HL-60 (cell line): ENCODE measurements at regions not wholly inside any gene's neighbourhood (a gene's known extent, or its start where the extent isn't known, plus 50 kb on each side); places are given as distances from the start of the nearest gene placed in this dataset.

ENCODE experiments used
- DNase-seq, 2 experiments: peaks; one replicate each; pipeline ENCODE4 v3.0.0-alpha.2; 2010 to 2020; ENCODE audit warnings: low read depth in 1 of 2, low spot score in 1 of 2
- H3K27ac ChIP-seq: fragments of 250-450 bp; sonication (Bioruptor Pico); replicated peaks from 2 replicates; pipeline ENCODE4 v1.5.1; 2020; ENCODE audit warnings: mild to moderate bottlenecking, moderate library complexity
- H3K27me3 ChIP-seq: fragments of 250-450 bp; sonication (Bioruptor Pico); 2 replicates; pipeline ENCODE4 v1.5.1; 2021; ENCODE audit warnings: mild to moderate bottlenecking, moderate library complexity; ENCODE audit not compliant: insufficient read depth, poor library complexity, severe bottlenecking
- H3K4me3 ChIP-seq: replicated peaks from 2 replicates; pipeline ENCODE4 v1.5.1; 2011; ENCODE audit warnings: mild to moderate bottlenecking, control low read depth, low read length; ENCODE audit not compliant: insufficient read depth
- GABPA ChIP-seq: IDR thresholded peaks from 2 replicates; pipeline ENCODE4 v1.6.1; 2012; ENCODE audit warnings: low read depth
- POLR2AphosphoS5 ChIP-seq: IDR thresholded peaks from 2 replicates; pipeline ENCODE4 v1.6.1; 2012; ENCODE audit warnings: low read depth
- SPI1 ChIP-seq: IDR thresholded peaks from 2 replicates; pipeline ENCODE4 v1.6.1; 2012; ENCODE audit warnings: low read depth, mild to moderate bottlenecking, borderline replicate concordance
- TF ChIP-seq, protein P1 (sequence below): IDR thresholded peaks from 2 replicates; pipeline ENCODE4 v1.6.1; 2012; ENCODE audit warnings: low read depth; ENCODE audit not compliant: insufficient replicate concordance
- TF ChIP-seq, protein P2 (sequence below): IDR thresholded peaks from one replicate; pipeline ENCODE4 v1.5.1; 2011; ENCODE audit warnings: low read length, control low read depth, inconsistent platforms; ENCODE audit not compliant: insufficient read depth

DNA sequence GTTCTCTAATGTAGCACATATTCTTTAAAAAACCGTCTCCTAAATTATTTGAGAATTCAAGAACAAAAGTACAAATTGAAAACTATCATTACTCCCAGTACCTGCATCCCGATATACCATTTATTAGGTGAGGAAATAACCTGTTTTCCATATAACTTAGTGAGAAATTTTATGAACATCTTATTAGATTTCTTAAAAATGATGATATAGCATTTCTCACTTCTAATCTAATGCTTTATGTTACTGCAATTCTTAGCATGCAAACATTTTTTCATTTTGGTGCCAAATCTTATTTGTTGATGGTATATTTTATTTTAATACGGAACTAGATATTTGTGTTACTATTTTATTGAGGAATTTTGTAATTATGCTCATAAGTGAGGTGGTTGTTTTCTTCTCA, 1321.3 kb upstream of the SLC10A2 start:
- TF ChIP-seq, protein P1, sequence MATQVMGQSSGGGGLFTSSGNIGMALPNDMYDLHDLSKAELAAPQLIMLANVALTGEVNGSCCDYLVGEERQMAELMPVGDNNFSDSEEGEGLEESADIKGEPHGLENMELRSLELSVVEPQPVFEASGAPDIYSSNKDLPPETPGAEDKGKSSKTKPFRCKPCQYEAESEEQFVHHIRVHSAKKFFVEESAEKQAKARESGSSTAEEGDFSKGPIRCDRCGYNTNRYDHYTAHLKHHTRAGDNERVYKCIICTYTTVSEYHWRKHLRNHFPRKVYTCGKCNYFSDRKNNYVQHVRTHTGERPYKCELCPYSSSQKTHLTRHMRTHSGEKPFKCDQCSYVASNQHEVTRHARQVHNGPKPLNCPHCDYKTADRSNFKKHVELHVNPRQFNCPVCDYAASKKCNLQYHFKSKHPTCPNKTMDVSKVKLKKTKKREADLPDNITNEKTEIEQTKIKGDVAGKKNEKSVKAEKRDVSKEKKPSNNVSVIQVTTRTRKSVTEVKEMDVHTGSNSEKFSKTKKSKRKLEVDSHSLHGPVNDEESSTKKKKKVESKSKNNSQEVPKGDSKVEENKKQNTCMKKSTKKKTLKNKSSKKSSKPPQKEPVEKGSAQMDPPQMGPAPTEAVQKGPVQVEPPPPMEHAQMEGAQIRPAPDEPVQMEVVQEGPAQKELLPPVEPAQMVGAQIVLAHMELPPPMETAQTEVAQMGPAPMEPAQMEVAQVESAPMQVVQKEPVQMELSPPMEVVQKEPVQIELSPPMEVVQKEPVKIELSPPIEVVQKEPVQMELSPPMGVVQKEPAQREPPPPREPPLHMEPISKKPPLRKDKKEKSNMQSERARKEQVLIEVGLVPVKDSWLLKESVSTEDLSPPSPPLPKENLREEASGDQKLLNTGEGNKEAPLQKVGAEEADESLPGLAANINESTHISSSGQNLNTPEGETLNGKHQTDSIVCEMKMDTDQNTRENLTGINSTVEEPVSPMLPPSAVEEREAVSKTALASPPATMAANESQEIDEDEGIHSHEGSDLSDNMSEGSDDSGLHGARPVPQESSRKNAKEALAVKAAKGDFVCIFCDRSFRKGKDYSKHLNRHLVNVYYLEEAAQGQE: no peak
- TF ChIP-seq, protein P2, sequence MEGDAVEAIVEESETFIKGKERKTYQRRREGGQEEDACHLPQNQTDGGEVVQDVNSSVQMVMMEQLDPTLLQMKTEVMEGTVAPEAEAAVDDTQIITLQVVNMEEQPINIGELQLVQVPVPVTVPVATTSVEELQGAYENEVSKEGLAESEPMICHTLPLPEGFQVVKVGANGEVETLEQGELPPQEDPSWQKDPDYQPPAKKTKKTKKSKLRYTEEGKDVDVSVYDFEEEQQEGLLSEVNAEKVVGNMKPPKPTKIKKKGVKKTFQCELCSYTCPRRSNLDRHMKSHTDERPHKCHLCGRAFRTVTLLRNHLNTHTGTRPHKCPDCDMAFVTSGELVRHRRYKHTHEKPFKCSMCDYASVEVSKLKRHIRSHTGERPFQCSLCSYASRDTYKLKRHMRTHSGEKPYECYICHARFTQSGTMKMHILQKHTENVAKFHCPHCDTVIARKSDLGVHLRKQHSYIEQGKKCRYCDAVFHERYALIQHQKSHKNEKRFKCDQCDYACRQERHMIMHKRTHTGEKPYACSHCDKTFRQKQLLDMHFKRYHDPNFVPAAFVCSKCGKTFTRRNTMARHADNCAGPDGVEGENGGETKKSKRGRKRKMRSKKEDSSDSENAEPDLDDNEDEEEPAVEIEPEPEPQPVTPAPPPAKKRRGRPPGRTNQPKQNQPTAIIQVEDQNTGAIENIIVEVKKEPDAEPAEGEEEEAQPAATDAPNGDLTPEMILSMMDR: no peak
- no peak for TF ChIP-seq POLR2AphosphoS5
- no peak for TF ChIP-seq GABPA
- no peak for TF ChIP-seq SPI1
- no peaks in the 10 kb centered on the region for H3K27me3 ChIP-seq
- DNase-seq: no peak
- no peak overlapping the region for H3K27ac ChIP-seq
- H3K4me3 ChIP-seq: no peak overlapping the region

GRCh38 chr13:104385404-104385803, 1319.2 kb upstream of the SLC10A2 start:
- Histone ChIP-seq H3K4me3 (no peak overlapping the region), H3K27me3 (no peaks in the 10 kb centered on the region), H3K27ac (no peak overlapping the region)
- no peak for TF ChIP-seq POLR2AphosphoS5
- no peak for TF ChIP-seq SPI1
- TF ChIP-seq, protein P1: no peak
- TF ChIP-seq, protein P2: no peak
- TF ChIP-seq GABPA: no peak
- no peak for DNase-seq

- TF ChIP-seq SPI1 (no peak), GABPA (no peak), POLR2AphosphoS5 (no peak)
- TF ChIP-seq, protein P1: no peak
- TF ChIP-seq, protein P2: no peak
These were observed 1316.7 kb upstream of the SLC10A2 start for GRCh38 chr13:104382951-104383350.

More at GRCh38 chr13:104382951-104383350, 1316.7 kb upstream of the SLC10A2 start:
- Histone ChIP-seq H3K27me3 (no peaks in the 10 kb centered on the region), H3K27ac (no peak overlapping the region), H3K4me3 (no peak overlapping the region)
- no peak for DNase-seq
